Activated CD4-positive, alpha-beta T cell treated with anti-CD3 and anti-CD28 coated beads for 36 hours (primary cell): ENCODE measurements at regions not wholly inside any gene's neighbourhood (a gene's known extent, or its start where the extent isn't known, plus 50 kb on each side); places are given as distances from the start of the nearest gene placed in this dataset.

Source experiments
- ATAC-seq: fragments of 200-7000 bp; cut with Tn5 transposase; one replicate; pipeline ENCODE4 v1.10.0; 2021; ENCODE audit warnings: mild to moderate bottlenecking, moderate library complexity
- CTCF ChIA-PET: fragments of 350-600 bp; sonication (Branson Sonifier 250); formaldehyde crosslinking; loops from one replicate; lab custom pipeline; 2021; ENCODE audit warnings: antibody characterized with exemption; lab: Charles Lee
- POLR2A ChIA-PET: fragments of 350-600 bp; sonication (Branson Sonifier 250); formaldehyde crosslinking; loops from one replicate; lab custom pipeline; 2021; ENCODE audit warnings: antibody characterized with exemption, inconsistent platforms; lab: Charles Lee
- DNase-seq: peaks from one replicate; pipeline ENCODE4 v3.0.0-alpha.2; 2020
- H3K27ac Mint-ChIP-seq: one replicate; pipeline ENCODE4 v1.8.0; 2021; ENCODE audit warnings: mixed read lengths
- H3K27me3 Mint-ChIP-seq: one replicate; pipeline ENCODE4 v1.8.0; 2021; ENCODE audit warnings: mixed read lengths
- H3K36me3 Mint-ChIP-seq: one replicate; pipeline ENCODE4 v1.8.0; 2021; ENCODE audit warnings: low read depth, mixed read lengths
- H3K4me1 Mint-ChIP-seq: one replicate; pipeline ENCODE4 v1.8.0; 2021; ENCODE audit warnings: mixed read lengths
- H3K4me3 Mint-ChIP-seq: one replicate; pipeline ENCODE4 v1.8.0; 2021; ENCODE audit warnings: mild to moderate bottlenecking, moderate library complexity, mixed read lengths
- H3K9me3 Mint-ChIP-seq: one replicate; pipeline ENCODE4 v1.8.0; 2021; ENCODE audit warnings: low read depth, mixed read lengths
- intact Hi-C, 2 experiments: fragments of 100-400 bp; cut with DNase I in 1 of 2; cut with micrococcal nuclease in 1 of 2; formaldehyde crosslinking; loops; one replicate each; pipeline versions ENCODE4 v1.14.2 to v1.15.1; 2022 to 2024; cut with DNase I, micrococcal nuclease

- peaks cover 3% of the 10 kb centered on the region for H3K9me3 Mint-ChIP-seq
- ATAC-seq (no peak), DNase-seq (no peak)
- intact Hi-C loops = no loop called here
- CTCF ChIA-PET = interaction anchor here (0.6 kb wide), 1 partner anchor 244 kb away, joined by 3 read pairs; no protein-coding TSS in a partner anchor
- no peaks in the 10 kb centered on the region for H3K4me1 Mint-ChIP-seq
- no peak overlapping the region for H3K4me3 Mint-ChIP-seq
- H3K36me3 Mint-ChIP-seq = no peaks in the 10 kb centered on the region
- POLR2A ChIA-PET = no interaction called here
- H3K27me3 Mint-ChIP-seq = no peaks in the 10 kb centered on the region
- no peak overlapping the region for H3K27ac Mint-ChIP-seq
Observed at GRCh38 chr5:8097146-8097545, 228.2 kb downstream of the MTRR start.

DNA sequence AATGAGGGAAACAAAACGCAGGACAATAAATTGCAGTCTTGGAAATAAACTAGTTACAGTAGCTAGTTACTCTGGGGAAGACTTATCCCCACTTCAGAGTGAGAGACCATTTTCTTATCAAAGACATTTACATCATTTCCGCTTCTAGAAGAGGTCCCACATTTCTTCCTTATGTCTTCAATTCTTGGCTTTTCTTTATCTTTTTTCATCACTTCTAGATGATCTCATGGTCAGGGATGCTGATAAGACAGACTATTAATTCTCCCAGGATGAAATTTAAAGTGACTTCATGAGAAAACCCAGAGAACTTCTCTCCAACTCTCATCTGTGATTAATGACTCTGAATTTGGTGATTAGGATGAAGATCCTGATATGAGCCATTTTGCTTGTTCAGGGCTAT lies 229.1 kb downstream of the MTRR start:
- Mint-ChIP-seq H3K36me3 (no peaks in the 10 kb centered on the region), H3K27me3 (no peaks in the 10 kb centered on the region), H3K4me1 (no peaks in the 10 kb centered on the region), H3K4me3 (no peak overlapping the region), H3K27ac (no peak overlapping the region), H3K9me3 (peaks cover 3% of the 10 kb centered on the region)
- ATAC-seq = no peak
- intact Hi-C loops = no loop called here
- no peak for DNase-seq
- ChIA-PET POLR2A (no interaction called here), CTCF (no interaction called here)

GRCh38 chr5:8102714-8103113 lies 233.8 kb downstream of the MTRR start:
- ATAC-seq (no peak), DNase-seq (no peak)
- Mint-ChIP-seq H3K9me3 (peaks cover 2% of the 10 kb centered on the region), H3K36me3 (no peaks in the 10 kb centered on the region), H3K27ac (no peak overlapping the region), H3K4me3 (no peak overlapping the region), H3K4me1 (no peaks in the 10 kb centered on the region), H3K27me3 (no peaks in the 10 kb centered on the region)
- intact Hi-C loops = no loop called here
- ChIA-PET CTCF (interaction anchor here (0.6 kb wide), 1 partner anchor 632 kb away, joined by 3 read pairs; no protein-coding TSS in a partner anchor), POLR2A (no interaction called here)

DNA sequence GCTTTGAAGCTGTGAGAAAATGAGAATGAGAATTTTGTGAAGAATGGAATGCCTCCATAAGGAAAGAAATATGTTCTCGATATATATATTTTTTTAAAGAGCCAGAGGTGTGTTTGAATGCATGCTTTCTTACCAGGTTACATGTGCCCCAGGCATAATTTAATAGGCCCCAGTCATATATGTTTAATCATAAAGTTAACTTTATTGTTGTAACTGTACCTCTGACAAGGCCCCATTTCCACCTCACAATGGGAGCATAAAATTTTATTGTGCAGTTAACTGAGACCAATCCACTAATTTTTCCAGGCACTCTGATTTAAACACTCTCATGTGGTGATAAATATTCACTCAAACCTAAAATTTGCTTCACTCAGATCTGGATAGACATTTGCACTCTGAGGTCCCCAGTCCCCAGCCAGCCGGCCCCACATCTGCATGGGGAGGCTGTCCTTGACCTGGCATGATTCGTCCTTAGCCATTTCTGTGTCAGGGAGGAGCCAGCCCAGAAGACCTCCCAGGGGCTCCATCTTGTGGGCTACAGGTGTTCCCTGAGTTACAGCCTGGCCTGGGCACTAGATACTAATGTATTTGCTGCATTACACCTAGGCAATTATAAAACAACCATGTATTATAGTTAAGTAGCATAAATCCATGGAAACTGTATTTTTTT lies 245.8 kb downstream of the MTRR start:
- ATAC-seq (no peak), DNase-seq (no peak)
- H3K9me3 Mint-ChIP-seq = no peaks in the 10 kb centered on the region
- intact Hi-C loops = no loop called here
- no peaks in the 10 kb centered on the region for H3K36me3 Mint-ChIP-seq
- H3K27me3 Mint-ChIP-seq = no peaks in the 10 kb centered on the region
- ChIA-PET CTCF (no interaction called here), POLR2A (no interaction called here)
- no peaks in the 10 kb centered on the region for H3K4me1 Mint-ChIP-seq
- no peak overlapping the region for H3K27ac Mint-ChIP-seq
- no peak overlapping the region for H3K4me3 Mint-ChIP-seq

DNA sequence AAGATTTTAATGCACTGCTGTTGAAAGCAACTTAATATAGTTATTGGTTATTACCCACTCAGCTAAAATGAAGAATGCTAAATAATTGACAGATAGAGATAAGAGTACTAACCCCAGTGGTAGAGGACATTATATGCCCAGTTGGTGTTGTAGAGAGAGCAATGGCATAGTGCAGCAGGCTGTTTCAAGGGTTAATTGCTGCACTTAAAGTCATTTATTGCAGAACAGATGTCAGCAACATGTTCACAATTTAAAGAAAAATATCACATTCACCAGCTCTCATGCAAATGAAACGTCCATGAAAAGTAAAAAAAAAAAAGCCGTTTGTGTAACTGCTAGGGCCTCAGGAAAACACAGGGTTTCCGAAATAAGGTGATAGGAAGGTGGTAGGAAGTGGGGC lies 254.6 kb downstream of the MTRR start:
- Mint-ChIP-seq H3K9me3 (no peaks in the 10 kb centered on the region), H3K4me1 (no peaks in the 10 kb centered on the region), H3K36me3 (no peaks in the 10 kb centered on the region), H3K27ac (no peak overlapping the region), H3K4me3 (no peak overlapping the region), H3K27me3 (no peaks in the 10 kb centered on the region)
- intact Hi-C loops = no loop called here
- ATAC-seq (no peak), DNase-seq (no peak)
- ChIA-PET POLR2A (no interaction called here), CTCF (no interaction called here)

DNA sequence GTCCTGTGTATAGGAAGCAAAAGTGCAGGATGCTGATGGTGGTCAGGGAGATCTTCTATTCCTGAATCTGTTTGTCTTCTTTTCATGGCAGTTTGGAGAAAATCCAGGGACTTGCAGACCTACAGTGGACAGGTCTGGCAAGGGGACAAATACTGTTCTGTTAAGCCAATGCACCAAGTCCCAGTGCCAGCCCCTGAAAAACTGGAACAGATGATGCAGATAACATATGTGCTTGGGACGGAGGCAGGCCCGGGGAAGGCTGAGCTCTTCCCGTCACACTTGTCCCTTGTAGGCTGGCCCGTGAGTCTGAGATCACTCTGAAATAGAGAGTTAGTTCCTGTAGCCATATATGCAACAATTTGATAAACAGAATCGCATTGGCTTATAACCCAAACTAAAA lies 265.7 kb downstream of the MTRR start:
- H3K9me3 Mint-ChIP-seq = no peaks in the 10 kb centered on the region
- H3K27ac Mint-ChIP-seq = no peak overlapping the region
- H3K4me3 Mint-ChIP-seq = no peak overlapping the region
- H3K36me3 Mint-ChIP-seq = no peaks in the 10 kb centered on the region
- no peaks in the 10 kb centered on the region for H3K4me1 Mint-ChIP-seq
- intact Hi-C loops = no loop called here
- no peak for ATAC-seq
- CTCF ChIA-PET = no interaction called here
- POLR2A ChIA-PET = no interaction called here
- no peaks in the 10 kb centered on the region for H3K27me3 Mint-ChIP-seq
- DNase-seq = no peak

GRCh38 chr5:8135742-8136141 lies 266.8 kb downstream of the MTRR start:
- Mint-ChIP-seq H3K4me3 (no peak overlapping the region), H3K27me3 (no peaks in the 10 kb centered on the region), H3K27ac (no peak overlapping the region), H3K4me1 (no peaks in the 10 kb centered on the region), H3K36me3 (no peaks in the 10 kb centered on the region), H3K9me3 (no peaks in the 10 kb centered on the region)
- DNase-seq = no peak
- CTCF ChIA-PET = no interaction called here
- no peak for ATAC-seq
- POLR2A ChIA-PET = no interaction called here
- intact Hi-C loops = no loop called here

DNA sequence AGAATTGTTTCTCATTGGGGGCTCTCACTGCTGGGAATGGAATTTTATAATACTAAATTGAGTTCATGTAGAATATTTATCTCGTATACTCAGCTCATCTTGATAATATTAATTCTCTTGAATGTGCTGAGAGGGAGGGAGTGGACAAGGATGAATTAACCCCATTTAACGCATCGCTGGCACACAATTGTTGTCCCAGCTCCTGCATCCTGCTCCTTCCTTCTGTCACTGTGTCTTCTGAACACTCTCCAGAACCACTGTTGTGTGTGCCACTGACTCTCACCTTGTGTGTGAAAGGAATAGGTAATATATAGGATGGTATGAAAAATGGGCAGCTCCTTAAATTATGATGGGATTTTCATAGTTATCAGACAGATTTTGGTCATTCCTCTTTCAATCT lies 267.3 kb downstream of the MTRR start:
- no peak overlapping the region for H3K4me3 Mint-ChIP-seq
- ATAC-seq (no peak), DNase-seq (no peak)
- ChIA-PET POLR2A (no interaction called here), CTCF (interaction anchor here (0.9 kb wide), 1 partner anchor 15 kb away, joined by 3 read pairs; no protein-coding TSS in a partner anchor)
- intact Hi-C loops = no loop called here
- no peaks in the 10 kb centered on the region for H3K36me3 Mint-ChIP-seq
- H3K4me1 Mint-ChIP-seq = no peaks in the 10 kb centered on the region
- no peaks in the 10 kb centered on the region for H3K27me3 Mint-ChIP-seq
- H3K27ac Mint-ChIP-seq = no peak overlapping the region
- no peaks in the 10 kb centered on the region for H3K9me3 Mint-ChIP-seq

GRCh38 chr5:8137941-8138550 lies 269.1 kb downstream of the MTRR start:
- CTCF ChIA-PET = no interaction called here
- H3K9me3 Mint-ChIP-seq = no peaks in the 10 kb centered on the region
- POLR2A ChIA-PET = no interaction called here
- intact Hi-C loops = no loop called here
- ATAC-seq (no peak), DNase-seq (no peak)
- H3K27ac Mint-ChIP-seq = no peak overlapping the region
- H3K4me1 Mint-ChIP-seq = no peaks in the 10 kb centered on the region
- peaks cover 3% of the 10 kb centered on the region for H3K27me3 Mint-ChIP-seq
- no peak overlapping the region for H3K4me3 Mint-ChIP-seq
- no peaks in the 10 kb centered on the region for H3K36me3 Mint-ChIP-seq

DNA sequence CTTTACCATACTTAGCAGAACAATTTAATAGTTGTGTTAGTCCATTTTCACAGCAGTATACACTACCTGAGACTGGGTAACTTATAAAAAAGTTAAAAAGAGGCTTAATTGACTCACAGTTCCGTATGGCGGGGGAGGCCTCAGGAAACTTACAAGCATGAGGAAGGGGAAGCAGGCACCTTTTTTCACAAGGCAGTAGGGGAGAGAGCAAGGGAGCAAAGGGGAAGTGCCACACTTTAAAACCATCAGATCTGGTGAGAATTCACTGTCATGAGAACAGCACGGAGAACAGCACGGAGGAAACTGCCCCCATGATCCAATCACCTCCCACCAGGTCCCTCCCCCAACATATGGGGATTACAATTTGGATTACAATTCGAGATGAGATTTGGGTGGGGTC lies 269.9 kb downstream of the MTRR start:
- no peak overlapping the region for H3K27ac Mint-ChIP-seq
- DNase-seq (no peak), ATAC-seq (no peak)
- intact Hi-C loops = no loop called here
- no peak overlapping the region for H3K4me3 Mint-ChIP-seq
- H3K27me3 Mint-ChIP-seq = peaks cover 3% of the 10 kb centered on the region
- ChIA-PET POLR2A (no interaction called here), CTCF (no interaction called here)
- H3K4me1 Mint-ChIP-seq = no peaks in the 10 kb centered on the region
- no peaks in the 10 kb centered on the region for H3K9me3 Mint-ChIP-seq
- no peaks in the 10 kb centered on the region for H3K36me3 Mint-ChIP-seq

GRCh38 chr5:8150791-8151190 lies 281.8 kb downstream of the MTRR start:
- H3K36me3 Mint-ChIP-seq = no peaks in the 10 kb centered on the region
- no peak overlapping the region for H3K27ac Mint-ChIP-seq
- no peaks in the 10 kb centered on the region for H3K9me3 Mint-ChIP-seq
- ChIA-PET CTCF (interaction anchor here (0.8 kb wide), 1 partner anchor 14 kb away, joined by 3 read pairs; no protein-coding TSS in a partner anchor), POLR2A (no interaction called here)
- ATAC-seq = no peak
- H3K27me3 Mint-ChIP-seq = no peaks in the 10 kb centered on the region
- DNase-seq = no peak
- no peak overlapping the region for H3K4me3 Mint-ChIP-seq
- intact Hi-C loops = no loop called here
- H3K4me1 Mint-ChIP-seq = no peaks in the 10 kb centered on the region

DNA sequence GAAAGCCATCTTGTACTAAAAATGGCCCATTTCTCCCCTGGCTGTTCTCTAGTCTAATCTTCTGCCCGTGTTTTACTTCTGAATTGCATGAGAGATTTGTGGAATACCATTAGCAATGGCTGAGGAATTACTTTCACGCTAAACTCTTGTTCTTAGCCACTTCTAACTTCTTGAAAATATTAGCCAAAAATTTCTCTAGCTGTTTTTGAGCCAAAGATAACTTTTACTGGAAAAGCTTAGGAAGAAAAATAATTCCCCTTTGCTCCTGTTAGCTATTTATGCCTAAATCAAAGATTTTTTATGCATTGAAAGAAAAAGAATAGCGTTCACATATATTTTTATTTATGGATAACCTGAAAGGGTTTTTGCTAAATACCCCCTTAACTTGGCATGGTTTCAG lies 287.8 kb downstream of the MTRR start:
- ChIA-PET POLR2A (no interaction called here), CTCF (no interaction called here)
- intact Hi-C loops = no loop called here
- no peaks in the 10 kb centered on the region for H3K27me3 Mint-ChIP-seq
- no peaks in the 10 kb centered on the region for H3K36me3 Mint-ChIP-seq
- H3K4me3 Mint-ChIP-seq = no peak overlapping the region
- H3K27ac Mint-ChIP-seq = no peak overlapping the region
- ATAC-seq (no peak), DNase-seq (no peak)
- no peaks in the 10 kb centered on the region for H3K4me1 Mint-ChIP-seq
- H3K9me3 Mint-ChIP-seq = peaks cover 2% of the 10 kb centered on the region
